Astrocyte (in vitro differentiated cells and primary cell): ENCODE measurements at regions not wholly inside any gene's neighbourhood (a gene's known extent, or its start where the extent isn't known, plus 50 kb on each side); places are given as distances from the start of the nearest gene placed in this dataset.

ENCODE experiments used
- DNase-seq: peaks from one replicate; pipeline ENCODE4 v3.0.0-alpha.2; 2010; ENCODE audit warnings: low read depth
- FAIRE-seq: peaks from 2 replicates; lab custom pipeline; 2011; peaks lifted over from hg19 to GRCh38; lab: Jason Lieb, UNC
- H2AFZ ChIP-seq: 2 replicates; pipeline ENCODE4 v1.6.0; 2012; ENCODE audit warnings: low read depth, low read length, inconsistent platforms
- H3K27ac ChIP-seq: 2 replicates; pipeline ENCODE4 v1.5.1; 2011; ENCODE audit warnings: low read depth, low read length, inconsistent platforms
- H3K27me3 ChIP-seq: 2 replicates; pipeline ENCODE4 v1.6.0; 2011; ENCODE audit warnings: low read length, inconsistent platforms; ENCODE audit not compliant: insufficient read depth
- H3K36me3 ChIP-seq: 2 replicates; pipeline ENCODE4 v1.5.1; 2011; ENCODE audit warnings: low read length, inconsistent platforms; ENCODE audit not compliant: insufficient read depth
- H3K4me1 ChIP-seq: 2 replicates; pipeline ENCODE4 v1.5.1; 2011; ENCODE audit warnings: low read length, inconsistent platforms; ENCODE audit not compliant: insufficient read depth
- H3K4me2 ChIP-seq: 2 replicates; pipeline ENCODE4 v1.6.0; 2012; ENCODE audit warnings: low read length, inconsistent platforms
- H3K4me3 ChIP-seq: 2 replicates; pipeline ENCODE4 v1.5.1; 2011; ENCODE audit warnings: low read depth, mild to moderate bottlenecking, low read length, inconsistent platforms; ENCODE audit not compliant: insufficient read depth
- H3K79me2 ChIP-seq: 2 replicates; pipeline ENCODE4 v1.6.0; 2012; ENCODE audit warnings: mild to moderate bottlenecking, low read length, inconsistent platforms; ENCODE audit not compliant: insufficient read depth
- H3K9ac ChIP-seq: 2 replicates; pipeline ENCODE4 v1.6.0; 2012; ENCODE audit warnings: mild to moderate bottlenecking, low read length, inconsistent platforms
- H3K9me3 ChIP-seq: 2 replicates; pipeline ENCODE4 v1.5.1; 2012; ENCODE audit warnings: low read depth, mild to moderate bottlenecking, low read length, inconsistent platforms; ENCODE audit not compliant: insufficient read depth
- H4K20me1 ChIP-seq: 2 replicates; pipeline ENCODE4 v1.6.0; 2012; ENCODE audit warnings: low read length, inconsistent platforms; ENCODE audit not compliant: insufficient read depth
- H3K27ac Mint-ChIP-seq: one replicate; pipeline ENCODE4 v1.8.0; 2021; ENCODE audit warnings: mild to moderate bottlenecking, mixed read lengths; ENCODE audit not compliant: unreplicated experiment
- H3K27me3 Mint-ChIP-seq: one replicate; pipeline ENCODE4 v1.8.0; 2021; ENCODE audit warnings: low read depth, mixed read lengths; ENCODE audit not compliant: unreplicated experiment
- H3K36me3 Mint-ChIP-seq: one replicate; pipeline ENCODE4 v1.8.0; 2021; ENCODE audit warnings: low read depth, mixed read lengths; ENCODE audit not compliant: unreplicated experiment
- H3K4me1 Mint-ChIP-seq: one replicate; pipeline ENCODE4 v1.8.0; 2021; ENCODE audit warnings: low read depth, mixed read lengths; ENCODE audit not compliant: unreplicated experiment
- H3K4me3 Mint-ChIP-seq: one replicate; pipeline ENCODE4 v1.8.0; 2021; ENCODE audit warnings: mild to moderate bottlenecking, moderate library complexity, mixed read lengths; ENCODE audit not compliant: unreplicated experiment
- H3K9me3 Mint-ChIP-seq: one replicate; pipeline ENCODE4 v1.8.0; 2021; ENCODE audit warnings: mild to moderate bottlenecking, mixed read lengths; ENCODE audit not compliant: unreplicated experiment
- EZH2 ChIP-seq: IDR thresholded peaks from 2 replicates; pipeline ENCODE4 v1.6.1; 2012; ENCODE audit warnings: mild to moderate bottlenecking, low read length, inconsistent platforms; ENCODE audit not compliant: insufficient read depth
- TF ChIP-seq, protein P1 (sequence below): IDR thresholded peaks from 2 replicates; pipeline ENCODE4 v1.5.1; 2011; ENCODE audit warnings: low read depth, mild to moderate bottlenecking, inconsistent platforms, low read length, moderate library complexity; ENCODE audit not compliant: insufficient read depth

DNA sequence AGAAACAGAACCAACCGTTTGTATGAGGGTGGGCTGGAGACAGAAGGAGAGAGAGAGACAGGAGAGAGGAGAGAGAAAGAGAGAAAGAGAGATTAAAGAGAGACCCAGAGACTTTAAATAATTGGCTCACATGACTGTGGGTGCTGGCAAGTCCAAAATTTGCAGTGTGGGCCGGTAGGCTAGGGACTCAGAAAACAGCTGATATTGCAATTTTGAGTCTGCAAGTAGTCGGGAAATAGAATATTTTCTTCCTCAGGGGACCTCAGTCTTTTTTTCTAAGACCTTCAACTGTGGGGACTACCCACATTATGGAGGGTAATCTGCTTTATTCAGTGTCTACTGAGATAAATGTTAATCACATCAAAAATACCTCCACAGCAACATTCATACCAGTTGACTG lies 1439.0 kb downstream of the CDH11 start:
- no peak overlapping the region for H3K4me2 ChIP-seq
- H3K4me3 ChIP-seq, result no peak overlapping the region
- H3K27ac ChIP-seq, result no peak overlapping the region
- H3K9ac ChIP-seq, result no peak overlapping the region
- H3K4me3 Mint-ChIP-seq, result no peak overlapping the region
- FAIRE-seq (no peak), DNase-seq (no peak)
- no peak overlapping the region for H2AFZ ChIP-seq
- no peaks in the 10 kb centered on the region for H3K36me3 Mint-ChIP-seq
- no peaks in the 10 kb centered on the region for H3K36me3 ChIP-seq
- H3K27me3 ChIP-seq, result no peaks in the 10 kb centered on the region
- H3K79me2 ChIP-seq, result no peaks in the 10 kb centered on the region
- no peaks in the 10 kb centered on the region for H3K4me1 Mint-ChIP-seq
- H3K4me1 ChIP-seq, result no peaks in the 10 kb centered on the region
- H4K20me1 ChIP-seq, result no peaks in the 10 kb centered on the region
- H3K9me3 Mint-ChIP-seq, result peaks cover 4% of the 10 kb centered on the region
- no peak overlapping the region for H3K27ac Mint-ChIP-seq
- TF ChIP-seq EZH2, result no peak
- TF ChIP-seq, protein P1, sequence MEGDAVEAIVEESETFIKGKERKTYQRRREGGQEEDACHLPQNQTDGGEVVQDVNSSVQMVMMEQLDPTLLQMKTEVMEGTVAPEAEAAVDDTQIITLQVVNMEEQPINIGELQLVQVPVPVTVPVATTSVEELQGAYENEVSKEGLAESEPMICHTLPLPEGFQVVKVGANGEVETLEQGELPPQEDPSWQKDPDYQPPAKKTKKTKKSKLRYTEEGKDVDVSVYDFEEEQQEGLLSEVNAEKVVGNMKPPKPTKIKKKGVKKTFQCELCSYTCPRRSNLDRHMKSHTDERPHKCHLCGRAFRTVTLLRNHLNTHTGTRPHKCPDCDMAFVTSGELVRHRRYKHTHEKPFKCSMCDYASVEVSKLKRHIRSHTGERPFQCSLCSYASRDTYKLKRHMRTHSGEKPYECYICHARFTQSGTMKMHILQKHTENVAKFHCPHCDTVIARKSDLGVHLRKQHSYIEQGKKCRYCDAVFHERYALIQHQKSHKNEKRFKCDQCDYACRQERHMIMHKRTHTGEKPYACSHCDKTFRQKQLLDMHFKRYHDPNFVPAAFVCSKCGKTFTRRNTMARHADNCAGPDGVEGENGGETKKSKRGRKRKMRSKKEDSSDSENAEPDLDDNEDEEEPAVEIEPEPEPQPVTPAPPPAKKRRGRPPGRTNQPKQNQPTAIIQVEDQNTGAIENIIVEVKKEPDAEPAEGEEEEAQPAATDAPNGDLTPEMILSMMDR, result no peak
- no peaks in the 10 kb centered on the region for H3K27me3 Mint-ChIP-seq
- no peaks in the 10 kb centered on the region for H3K9me3 ChIP-seq

DNA sequence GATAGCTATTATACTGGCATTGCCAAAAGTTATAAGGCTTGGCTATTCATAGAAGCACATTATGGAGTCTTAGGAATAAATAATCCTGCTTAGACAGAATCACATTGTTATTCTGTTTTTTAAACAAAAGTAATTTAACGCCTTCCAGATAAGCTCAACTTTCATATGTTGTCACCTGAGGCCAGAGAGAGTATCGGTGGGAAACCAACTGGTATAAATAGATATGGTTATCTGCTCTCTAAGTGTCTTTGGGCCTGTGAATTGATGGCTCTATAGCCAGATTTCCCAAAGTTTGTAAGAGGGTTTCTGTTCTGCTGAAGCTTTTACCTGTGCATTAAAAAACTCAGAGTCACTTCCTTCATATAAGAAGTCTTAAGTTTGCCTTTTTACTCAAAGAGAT lies 1449.4 kb downstream of the CDH11 start:
- Histone ChIP-seq H3K4me1 (no peaks in the 10 kb centered on the region), H3K79me2 (no peaks in the 10 kb centered on the region), H3K4me2 (no peak overlapping the region), H3K9ac (no peak overlapping the region), H2AFZ (no peak overlapping the region), H3K27me3 (no peaks in the 10 kb centered on the region), H3K4me3 (no peak overlapping the region), H3K27ac (no peak overlapping the region), H3K9me3 (no peaks in the 10 kb centered on the region), H4K20me1 (no peaks in the 10 kb centered on the region), H3K36me3 (no peaks in the 10 kb centered on the region)
- H3K4me3 Mint-ChIP-seq, result no peak overlapping the region
- H3K4me1 Mint-ChIP-seq, result no peaks in the 10 kb centered on the region
- peaks cover 2% of the 10 kb centered on the region for H3K9me3 Mint-ChIP-seq
- TF ChIP-seq EZH2, result no peak
- TF ChIP-seq, protein P1, result no peak
- DNase-seq (no peak), FAIRE-seq (no peak)
- H3K36me3 Mint-ChIP-seq, result no peaks in the 10 kb centered on the region
- no peak overlapping the region for H3K27ac Mint-ChIP-seq
- H3K27me3 Mint-ChIP-seq, result no peaks in the 10 kb centered on the region

DNA sequence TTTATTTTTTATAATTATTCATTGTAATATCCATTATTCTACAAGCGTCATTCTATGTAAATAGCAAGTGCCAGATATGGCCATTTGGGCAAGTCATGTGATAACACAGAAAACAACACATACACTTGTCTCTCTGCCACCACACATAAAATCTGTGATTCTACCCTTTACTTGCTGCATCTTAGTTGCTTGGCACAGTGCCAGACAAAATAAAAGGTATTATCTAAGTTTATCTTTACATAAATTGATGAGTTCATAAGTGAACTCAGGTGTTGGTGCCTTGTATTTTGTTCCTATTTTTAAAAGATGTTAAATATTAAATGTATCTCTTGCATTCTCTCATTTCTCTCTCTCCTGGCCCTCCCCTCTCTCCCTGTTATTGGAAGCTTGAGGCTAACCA lies 1458.7 kb downstream of the CDH11 start:
- Histone ChIP-seq H3K27me3 (peaks cover 2% of the 10 kb centered on the region), H3K4me1 (no peaks in the 10 kb centered on the region), H3K9ac (no peak overlapping the region), H4K20me1 (no peaks in the 10 kb centered on the region), H3K27ac (no peak overlapping the region), H3K9me3 (no peaks in the 10 kb centered on the region), H3K36me3 (no peaks in the 10 kb centered on the region), H3K4me2 (no peak overlapping the region), H3K79me2 (no peaks in the 10 kb centered on the region), H3K4me3 (no peak overlapping the region), H2AFZ (no peak overlapping the region)
- no peak for FAIRE-seq
- H3K4me3 Mint-ChIP-seq, result no peak overlapping the region
- TF ChIP-seq, protein P1, result no peak
- TF ChIP-seq EZH2, result no peak
- H3K4me1 Mint-ChIP-seq, result no peaks in the 10 kb centered on the region
- H3K27me3 Mint-ChIP-seq, result no peaks in the 10 kb centered on the region
- DNase-seq, result no peak
- H3K9me3 Mint-ChIP-seq, result no peaks in the 10 kb centered on the region
- no peak overlapping the region for H3K27ac Mint-ChIP-seq
- H3K36me3 Mint-ChIP-seq, result no peaks in the 10 kb centered on the region
